NCI-H460 (cell line): ENCODE measurements at regions not wholly inside any gene's neighbourhood (a gene's known extent, or its start where the extent isn't known, plus 50 kb on each side); places are given as distances from the start of the nearest gene placed in this dataset.

Source experiments
- DNase-seq: peaks from one replicate; pipeline ENCODE4 v3.0.0-alpha.2; 2016; ENCODE audit warnings: low read depth; ENCODE audit errors: extremely low read depth

DNA sequence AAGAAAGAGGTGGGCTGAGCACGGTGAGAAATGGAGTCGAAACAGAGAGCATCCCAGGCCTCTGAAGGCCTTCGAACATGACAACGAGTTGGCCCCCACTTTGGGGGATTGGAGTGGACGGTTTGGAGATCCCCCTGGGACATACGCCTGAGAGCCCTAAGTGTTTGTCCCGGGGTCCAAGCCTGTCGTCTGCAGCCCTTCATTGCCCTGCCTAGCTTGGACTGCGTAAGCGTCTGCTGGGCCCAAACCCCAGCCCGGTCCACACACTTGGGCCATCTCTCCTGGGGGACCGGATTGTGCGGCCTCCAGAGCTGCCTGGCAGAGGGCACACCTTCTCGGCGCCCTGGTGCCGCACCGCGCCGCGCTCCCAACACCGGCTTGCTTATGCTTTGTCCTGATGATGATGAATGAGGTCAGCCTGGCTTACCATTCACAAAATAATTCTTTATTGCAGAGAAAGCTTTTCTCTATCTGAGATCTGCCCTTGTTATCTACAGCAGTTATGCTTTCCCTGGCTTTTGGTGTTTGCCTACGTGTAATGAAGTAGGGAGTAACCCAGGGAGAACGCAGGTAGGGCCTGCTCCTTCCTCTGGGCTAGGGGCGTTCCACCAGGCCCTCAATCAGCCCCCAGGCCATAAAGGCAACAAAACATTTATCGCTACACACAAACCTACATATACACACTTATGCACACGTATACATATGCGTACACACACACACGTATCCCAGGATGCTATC is 85.9 kb upstream of the PPARA start:
- DNase-seq, result no peak

DNA sequence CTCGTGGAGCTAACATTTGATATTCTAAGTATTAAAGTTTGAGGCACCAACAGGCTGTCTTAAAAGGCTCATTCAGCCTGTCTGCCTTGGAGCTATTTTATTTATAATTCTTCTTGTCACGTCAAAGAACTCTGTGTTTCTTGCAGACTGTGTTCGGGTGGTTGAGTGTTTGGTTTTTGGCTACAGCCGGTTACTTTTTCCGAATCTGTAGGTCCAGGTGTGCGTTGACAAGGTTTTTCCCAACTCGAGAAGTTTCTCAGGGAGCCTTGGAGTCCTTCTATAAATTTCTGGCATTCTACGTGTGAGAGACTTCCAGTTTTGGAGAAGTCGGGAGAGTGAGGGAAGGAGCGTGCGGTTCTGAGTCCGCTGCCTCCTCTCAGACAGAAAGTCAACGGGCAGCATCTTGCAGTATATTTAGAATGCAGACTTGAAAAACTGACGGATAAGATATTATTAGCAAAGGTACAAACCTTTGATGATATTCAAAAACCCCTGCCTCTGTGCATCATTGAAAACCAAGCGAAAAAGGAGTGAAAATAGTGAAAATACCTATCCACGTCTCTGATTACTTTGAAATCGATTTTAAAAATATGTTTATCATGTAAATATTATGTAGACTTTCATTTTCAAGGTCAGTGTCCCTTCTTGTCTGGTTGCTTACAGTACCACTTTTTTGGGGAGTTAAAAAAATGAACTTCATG is 85.2 kb upstream of the PPARA start:
- DNase-seq, result no peak

DNA sequence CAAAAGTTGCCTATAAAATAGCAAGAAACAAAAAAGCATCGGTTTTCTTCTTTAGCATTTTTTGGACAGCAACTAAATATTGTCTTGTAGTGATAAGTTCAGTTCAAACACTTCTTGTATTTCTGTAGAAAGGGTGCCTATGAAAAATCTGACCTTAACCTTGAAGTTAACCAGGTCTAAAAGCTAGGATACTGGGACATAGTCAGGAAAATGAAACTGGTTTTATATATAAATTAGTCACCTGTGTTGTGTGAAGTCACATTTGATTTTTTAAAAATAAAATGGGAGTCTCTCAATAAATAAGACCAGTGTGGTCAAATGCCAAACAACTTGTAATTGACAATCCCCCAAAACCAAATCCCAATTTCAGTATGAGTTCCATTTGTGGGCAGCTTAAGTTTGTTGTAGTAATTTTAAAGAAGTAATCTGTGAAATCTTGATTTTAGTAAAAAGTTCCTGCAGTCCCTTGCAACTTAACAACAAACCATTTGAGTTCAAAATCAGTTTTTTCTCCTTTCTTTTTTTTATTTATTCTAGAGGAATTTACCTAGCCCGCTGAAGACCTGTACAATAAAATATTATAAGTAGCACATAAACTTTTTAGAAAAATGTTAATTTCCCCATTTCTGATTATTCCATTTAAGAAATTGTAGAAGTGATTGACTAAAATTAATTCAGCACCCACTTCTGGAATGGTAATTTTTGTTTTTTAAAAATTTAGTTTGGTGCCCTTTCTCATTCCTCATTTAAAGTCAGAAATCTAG is 84.5 kb upstream of the PPARA start:
- no peak for DNase-seq

DNA sequence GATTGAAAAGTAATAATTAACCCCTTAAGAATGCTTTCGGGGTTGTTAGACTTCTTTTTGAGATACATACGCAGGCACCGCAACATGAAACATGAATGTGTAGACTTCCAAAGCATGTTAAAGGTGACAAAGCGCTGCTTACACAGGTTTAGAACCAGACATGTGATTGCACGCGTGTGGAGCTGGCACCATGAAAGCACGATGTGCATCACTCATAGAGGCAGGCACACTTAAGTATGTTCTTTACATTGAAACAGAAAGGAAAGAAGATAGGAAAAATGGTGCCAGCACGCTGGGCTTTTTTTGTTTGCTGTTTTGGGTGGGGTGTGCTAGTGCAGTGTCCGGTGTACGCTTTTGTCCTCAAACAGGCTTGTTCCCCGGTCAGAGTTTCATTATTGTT is 83.6 kb upstream of the PPARA start:
- DNase-seq, result no peak

DNA sequence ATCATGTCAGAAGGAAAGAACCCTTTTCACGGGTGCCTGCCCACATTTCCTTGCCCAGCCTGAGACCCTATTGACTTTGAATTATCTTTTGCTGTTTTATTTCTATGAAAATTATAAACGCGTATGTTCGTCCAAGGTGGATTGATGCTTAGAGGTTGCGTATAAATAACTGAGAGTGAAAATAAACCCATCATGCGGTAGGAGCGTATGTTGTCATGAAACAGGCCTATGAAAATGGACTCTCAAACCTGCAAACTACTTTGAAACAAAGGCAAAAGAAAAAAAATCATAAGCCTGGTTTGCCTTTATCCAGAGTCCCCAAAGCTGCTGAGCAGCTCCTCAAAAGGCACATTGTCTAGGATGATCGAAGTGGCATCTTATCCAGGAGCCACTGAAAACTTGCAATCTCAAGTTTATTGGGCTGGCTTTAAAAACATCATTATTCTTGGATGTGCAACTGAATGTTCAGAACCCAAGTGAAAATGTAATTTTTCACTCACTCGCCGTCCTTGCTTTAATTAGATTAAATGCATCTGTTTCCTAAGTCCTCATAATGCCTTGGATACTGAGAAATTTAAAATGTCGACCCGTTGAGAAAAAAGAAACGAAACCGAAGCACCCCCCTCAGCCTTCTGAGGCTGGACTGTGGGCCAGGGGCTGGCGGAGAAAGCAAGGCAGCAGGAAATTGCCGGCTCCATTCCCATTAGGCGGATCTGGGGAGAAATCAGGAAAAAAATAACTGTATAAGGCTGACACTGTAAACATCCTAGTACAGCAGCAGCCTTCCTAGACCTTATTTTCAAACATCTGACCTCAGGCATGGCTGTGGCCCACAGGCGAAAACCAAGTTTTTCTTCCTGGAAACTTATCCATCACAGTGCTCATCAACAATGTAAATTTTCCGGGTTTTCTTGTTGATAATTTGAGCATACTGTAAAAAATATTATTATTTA is 82.9 kb upstream of the PPARA start:
- no peak for DNase-seq

DNA sequence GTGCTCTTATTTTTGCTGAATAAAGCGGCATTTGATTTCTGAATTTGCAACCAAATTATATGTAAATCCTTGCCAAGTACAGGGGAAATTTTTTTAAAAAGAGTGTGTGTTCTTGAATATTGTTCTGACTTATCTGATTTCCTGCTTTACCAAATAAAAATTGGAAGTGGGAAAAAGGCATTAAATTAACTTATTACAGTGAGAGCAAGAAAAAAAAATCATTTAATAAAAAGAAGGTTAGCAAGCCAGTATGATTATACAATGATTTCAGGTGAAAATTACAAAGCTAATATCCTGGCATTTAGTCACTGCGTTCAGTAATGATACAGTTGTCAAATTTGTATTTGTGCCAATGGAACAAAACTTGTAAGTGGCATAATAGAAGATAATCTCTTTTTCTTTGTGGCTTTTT is 82.1 kb upstream of the PPARA start:
- no peak for DNase-seq

DNA sequence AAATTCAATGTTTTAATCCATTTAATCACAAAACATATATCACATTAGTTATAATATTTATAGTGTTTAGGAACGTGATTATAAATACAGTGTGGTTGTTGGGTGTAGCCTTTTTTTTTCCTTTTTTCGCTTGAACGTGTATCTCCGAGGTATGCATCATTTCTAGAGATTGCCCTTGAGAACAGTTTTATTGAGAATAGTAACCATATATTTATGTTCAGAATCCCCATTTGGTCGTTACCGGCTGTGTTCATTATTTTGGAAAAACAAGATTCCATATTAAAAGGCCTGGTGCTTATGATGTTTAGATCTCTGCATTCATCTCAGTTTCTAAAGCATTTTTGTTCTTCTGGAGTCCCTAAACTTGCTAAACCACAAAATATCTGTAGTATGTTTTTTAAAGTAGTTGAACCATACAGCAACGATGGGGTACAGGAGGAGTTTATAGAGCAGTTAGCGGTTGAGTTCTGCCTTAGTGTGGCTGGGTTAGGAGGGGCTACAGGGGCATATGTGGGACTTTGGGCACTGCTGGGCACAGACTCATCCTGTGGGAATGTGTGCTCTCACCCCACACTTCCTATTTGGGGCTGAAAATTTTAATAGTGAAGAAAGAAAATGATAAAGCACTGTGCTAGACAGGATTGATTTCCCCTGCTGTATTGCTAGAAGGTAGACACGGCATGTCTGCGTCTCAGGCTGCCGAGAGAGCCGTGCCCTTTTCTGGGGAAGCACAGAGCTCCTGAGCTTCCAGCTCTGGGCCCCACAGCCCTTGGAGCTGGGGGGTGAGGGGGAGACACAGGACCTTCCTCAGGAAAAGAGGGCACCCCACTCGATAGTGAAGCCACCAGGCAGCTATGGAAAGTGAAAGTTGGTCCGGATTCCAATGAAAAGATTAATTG is 81.5 kb upstream of the PPARA start:
- DNase-seq, result no peak

DNA sequence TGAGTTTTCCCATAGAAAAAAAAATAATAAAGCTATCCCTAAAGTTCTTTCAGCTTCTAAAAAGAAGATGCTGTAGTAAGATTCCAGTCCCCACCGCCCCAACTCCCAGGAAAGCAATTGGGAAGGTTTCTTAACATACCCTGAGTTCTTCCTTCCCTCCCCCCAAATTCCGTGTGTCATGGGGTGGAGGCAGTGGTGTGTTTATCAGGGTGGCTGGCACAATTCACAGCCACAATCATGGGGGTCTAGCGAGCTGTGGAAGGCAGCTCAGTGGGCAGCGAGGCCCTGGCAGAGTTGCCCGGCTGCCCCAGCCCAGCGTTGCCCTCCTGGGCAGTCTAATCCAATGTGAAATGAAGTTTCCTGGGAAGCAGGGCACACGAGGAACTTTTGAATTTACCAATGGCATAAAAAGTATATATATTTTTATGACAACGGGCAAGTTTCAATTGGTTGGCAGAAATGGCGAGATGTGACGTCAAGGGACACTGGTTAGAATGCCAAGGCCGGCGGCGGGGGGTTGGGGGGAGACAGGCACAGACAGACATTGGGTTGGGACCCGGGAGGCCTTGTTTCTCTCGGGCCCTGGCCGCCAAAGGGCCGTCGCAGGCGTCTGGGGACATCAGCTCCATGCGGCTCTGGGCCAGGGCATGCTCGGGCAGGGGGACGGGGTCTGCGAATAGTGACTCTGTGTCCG is 80.7 kb upstream of the PPARA start:
- peak; percentile 90 for DNase-seq

DNA sequence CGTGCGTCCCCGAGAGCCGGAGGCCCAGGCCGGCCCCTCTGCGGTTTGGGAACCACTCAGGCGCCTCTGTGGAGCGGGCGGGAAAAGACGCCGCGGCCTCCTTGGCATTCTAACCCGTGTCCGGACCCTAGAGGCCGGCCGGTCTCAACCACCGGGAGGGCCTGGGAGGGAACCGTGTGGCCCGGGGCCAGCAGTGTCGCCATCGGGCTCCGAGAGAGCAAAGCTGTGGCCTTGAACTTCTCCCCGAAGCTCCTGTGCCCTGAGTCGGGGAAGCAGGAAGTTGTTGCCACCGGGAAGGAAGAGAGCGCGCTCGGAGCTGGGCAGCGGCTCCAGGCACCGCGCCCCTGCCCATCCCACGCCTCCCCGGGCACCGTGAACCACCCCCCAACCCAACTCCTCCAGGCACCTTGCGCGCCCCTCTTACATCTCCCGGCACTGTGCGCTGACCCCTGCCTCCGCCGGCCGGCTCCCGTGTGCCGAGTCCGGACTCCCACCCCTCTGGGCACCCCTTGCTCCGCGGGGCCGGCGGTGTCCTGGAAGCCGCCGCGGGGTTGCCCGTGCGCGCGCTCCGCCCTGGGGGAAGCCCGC is 80.0 kb upstream of the PPARA start:
- DNase-seq, result no peak

DNA sequence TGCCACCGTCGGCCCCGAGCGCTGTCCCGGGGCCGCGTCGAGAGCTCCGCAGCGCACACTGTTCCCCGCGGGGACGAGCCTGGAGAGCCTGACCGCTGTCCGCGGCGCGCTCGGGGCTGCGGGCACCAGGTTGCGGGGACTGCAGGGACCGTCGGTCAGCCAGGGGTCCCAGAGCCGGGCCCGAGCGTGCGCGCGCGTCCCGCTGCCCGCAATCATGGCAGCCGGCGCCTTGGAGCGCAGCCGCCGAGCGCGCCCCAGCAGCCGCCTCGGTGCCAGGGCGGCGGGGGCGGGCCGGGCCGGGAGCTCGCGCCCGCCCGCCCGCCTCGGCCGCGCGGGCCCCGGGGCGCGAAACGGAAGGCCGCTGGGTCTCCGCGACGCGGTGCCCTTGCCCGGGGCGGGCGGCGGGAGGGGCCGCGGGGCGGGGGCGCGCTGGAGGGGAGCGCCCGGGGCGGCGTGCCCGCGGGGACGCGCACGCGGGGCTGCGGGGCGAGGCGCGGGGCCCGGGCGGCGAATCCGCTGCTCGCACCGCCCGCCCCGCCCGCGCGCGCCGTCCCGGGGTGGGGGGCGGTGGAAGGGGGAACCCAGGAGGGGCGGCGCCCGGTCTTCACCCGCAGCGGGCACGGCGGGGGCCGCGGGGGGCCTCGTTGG is 79.4 kb upstream of the PPARA start:
- peak; percentile 57 for DNase-seq

DNA sequence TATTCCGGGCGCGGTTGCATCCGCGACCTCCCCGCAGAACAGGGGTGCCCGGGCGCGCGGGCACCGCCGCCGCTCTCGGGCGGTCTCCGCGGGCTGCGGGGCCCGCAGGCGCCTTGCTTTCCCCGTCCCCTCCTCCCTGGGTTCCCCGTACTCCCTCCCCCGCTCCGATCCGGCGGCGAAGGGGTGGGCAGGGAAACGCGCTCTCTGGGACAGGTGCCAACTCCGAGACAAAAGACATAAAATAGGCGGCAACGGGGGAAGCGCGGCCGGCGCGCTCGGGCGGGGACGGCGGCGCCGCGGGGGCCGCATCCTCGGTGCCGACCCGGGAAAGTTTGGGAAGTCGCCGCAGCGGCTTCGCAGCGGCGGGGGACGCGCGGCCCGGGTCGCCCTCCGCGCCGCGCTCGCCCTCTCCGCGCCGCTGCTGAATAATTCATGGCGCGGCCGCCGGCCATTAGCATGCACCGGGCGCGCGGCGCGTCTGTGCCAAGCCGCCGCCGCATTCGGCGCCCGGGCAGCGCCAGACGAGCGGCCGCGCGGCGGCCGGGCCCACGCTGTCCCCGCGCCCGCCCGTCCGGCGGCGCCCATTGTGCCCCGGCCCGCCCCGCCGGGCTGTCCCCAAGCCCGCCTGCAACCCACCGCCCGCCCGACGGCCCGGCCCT is 78.7 kb upstream of the PPARA start:
- DNase-seq, result peak; percentile 87

DNA sequence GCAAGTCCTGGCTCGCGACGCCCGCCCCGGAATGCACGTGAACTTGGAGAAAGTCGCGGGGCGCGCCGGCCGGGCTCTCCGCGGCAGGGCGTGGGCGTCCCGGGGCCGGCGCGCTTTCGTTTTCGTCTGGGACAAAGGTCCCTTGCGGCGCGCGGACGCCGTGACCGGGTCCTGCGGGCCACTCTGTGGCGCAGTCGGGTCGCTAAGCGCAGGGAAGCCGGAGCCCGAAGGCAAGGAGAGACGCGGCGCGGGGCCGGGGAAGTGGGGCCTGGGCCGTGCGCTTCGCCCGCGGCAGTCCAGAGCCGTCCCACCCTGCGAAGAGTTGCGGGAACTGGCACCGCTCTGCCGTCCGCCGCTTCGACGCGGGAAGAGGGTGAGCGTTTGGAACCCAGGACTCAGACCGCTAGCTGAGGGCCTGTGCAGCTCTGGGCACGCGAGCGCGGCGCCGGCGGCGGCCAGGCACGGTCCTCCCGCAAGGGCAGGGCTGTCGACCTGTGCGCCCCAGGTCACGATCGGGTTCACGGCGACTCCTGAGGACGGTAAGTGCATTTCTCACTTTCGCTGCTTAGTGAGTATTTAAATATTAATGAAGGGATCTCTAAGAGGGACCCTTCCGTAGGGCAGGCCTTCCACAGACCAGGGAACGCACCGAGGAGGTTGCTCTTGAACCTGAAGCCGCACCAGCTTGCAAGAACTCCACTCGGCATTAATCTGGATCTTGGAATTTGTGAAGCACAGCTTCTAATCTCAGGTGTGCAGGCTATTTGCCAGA is 78.0 kb upstream of the PPARA start:
- no peak for DNase-seq

DNA sequence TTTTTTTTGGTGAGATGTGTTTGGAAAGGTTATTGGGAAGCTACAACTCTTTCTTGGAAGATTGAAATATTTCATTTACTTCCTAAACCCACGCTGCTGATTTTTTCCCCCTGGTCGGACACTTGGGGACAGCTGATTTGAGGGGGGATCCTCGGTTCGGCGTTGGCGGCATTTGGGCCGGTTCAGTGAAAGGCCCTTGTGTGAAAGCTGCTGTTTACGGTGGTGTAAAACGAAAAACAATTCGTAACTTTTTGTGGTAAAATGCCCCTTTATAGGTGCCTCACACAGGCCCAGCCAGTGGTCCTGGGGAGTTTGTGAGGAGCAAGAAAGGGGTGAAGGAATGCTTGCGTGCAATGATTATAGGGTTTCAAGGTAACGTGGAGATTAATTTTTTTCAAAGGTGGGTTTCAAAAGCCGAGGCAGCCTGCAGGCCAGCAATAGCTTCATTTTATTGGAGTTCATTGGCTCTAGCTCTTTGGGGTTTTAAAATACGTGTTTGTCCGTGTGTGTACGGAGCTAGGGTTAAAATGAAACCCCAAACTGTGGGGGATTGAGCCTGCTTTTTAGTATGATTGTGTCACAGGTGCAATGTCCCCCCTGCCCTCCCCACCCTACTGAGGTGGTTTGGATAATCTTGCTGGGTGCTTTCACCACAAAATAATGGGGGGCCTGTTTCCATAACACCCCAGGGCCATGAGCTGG is 77.2 kb upstream of the PPARA start:
- no peak for DNase-seq

DNA sequence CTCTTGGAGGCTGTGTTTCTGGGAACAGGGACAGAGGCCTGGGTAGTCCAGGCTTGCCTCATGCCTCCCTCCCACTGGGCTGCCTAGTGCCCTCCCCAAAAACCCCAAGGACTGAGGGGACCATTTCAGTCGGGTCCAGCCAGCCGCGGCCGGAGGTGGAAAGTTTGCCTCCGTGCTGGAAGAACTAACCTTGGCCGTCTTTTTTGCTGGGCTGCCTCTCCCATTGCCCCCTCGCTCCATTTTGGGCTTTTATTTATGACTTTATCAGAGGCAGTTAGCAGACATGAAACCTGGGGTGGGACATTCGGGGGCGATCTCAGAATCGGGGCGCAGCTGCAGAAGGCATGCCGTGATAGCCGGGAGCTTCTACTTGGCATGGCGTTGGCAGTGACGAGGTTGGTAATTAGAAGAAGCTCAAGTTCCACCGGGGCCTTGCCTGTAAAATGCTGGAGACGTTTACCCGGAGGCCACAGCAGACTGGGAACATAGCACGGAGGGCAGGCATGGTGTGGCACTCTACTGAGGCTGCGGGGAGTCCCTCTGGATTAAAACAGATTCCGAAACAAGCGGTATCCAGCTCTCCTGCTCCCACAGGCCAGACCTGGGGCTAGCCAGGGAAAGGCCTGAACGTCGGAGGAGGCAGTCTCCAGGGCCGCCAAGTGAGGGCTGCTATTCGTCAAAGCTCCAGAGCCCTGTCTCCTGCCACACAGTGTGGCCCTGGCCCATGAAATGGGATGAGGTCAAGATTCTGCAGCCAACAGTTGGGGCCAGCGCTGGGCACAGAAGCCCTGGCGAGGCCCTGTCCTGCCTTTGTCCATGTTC is 76.4 kb upstream of the PPARA start:
- DNase-seq, result no peak
